ENCODE measurements at regions not wholly inside any gene's neighbourhood (a gene's known extent, or its start where the extent isn't known, plus 50 kb on each side); places are given as distances from the start of the nearest gene placed in this dataset.

DNA sequence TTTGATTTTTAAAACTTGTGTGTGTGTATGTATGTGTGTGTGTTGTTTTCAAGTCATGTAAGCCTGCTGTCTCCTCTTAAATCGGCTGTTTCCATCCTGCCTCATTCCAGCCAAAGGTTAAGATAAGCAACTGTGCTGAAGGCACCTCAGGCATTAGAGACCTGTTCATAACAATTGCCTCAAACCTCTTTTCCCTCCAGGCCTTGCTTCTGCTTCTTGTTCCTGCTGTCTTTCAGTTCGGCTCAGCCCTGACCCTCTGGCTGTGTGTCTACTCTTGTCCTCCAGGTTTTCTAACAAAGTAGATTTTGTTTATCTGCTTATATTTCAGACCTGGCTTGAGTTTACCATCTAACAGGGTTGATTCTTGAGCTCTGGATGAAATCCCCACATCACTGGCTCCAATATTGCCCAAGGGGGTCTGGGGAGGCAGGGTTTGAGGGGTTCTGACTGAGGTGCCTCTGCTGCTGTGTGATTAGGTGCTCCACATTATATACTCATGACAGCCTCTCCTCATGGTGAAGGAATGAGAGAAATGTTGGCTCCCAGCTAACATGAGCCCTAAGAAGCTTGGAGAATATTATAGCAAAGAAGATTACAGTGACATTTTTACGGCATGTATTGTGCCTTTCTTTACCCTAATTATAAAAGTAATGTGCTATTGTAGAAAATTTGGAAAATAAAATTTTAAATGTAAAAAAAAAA is 229.7 kb upstream of the PIK3R1 start:
- H3K4me1 ChIP-seq (ENCODE audit: control insufficient read depth, insufficient read depth, low read length), result no peaks in the 10 kb centered on the region
- TF ChIP-seq ZNF211 (tag by site-specific recombination; IDR thresholded peaks at IDR 0.05; ENCODE audit: low read depth), result no peak
- TF ChIP-seq ZNF48 (tag by site-specific recombination; IDR thresholded peaks at IDR 0.05), result no peak
- no peak for TF ChIP-seq ZNF571 (tag by site-specific recombination; IDR thresholded peaks at IDR 0.05)
- no peak for TF ChIP-seq ZNF248 (tag by site-specific recombination; IDR thresholded peaks at IDR 0.05)
- TF ChIP-seq, protein P1, sequence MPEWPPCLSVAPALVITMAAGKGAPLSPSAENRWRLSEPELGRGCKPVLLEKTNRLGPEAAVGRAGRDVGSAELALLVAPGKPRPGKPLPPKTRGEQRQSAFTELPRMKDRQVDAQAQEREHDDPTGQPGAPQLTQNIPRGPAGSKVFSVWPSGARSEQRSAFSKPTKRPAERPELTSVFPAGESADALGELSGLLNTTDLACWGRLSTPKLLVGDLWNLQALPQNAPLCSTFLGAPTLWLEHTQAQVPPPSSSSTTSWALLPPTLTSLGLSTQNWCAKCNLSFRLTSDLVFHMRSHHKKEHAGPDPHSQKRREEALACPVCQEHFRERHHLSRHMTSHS (tag by site-specific recombination; IDR thresholded peaks at IDR 0.05), result no peak
- TF ChIP-seq ZNF311 (tag by site-specific recombination; IDR thresholded peaks at IDR 0.05; ENCODE audit: borderline replicate concordance), result no peak
- no peak for TF ChIP-seq ZNF555 (tag by site-specific recombination; conservative IDR thresholded peaks at IDR 0.05)
- TF ChIP-seq, protein P2, sequence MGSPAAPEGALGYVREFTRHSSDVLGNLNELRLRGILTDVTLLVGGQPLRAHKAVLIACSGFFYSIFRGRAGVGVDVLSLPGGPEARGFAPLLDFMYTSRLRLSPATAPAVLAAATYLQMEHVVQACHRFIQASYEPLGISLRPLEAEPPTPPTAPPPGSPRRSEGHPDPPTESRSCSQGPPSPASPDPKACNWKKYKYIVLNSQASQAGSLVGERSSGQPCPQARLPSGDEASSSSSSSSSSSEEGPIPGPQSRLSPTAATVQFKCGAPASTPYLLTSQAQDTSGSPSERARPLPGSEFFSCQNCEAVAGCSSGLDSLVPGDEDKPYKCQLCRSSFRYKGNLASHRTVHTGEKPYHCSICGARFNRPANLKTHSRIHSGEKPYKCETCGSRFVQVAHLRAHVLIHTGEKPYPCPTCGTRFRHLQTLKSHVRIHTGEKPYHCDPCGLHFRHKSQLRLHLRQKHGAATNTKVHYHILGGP (tag by site-specific recombination; IDR thresholded peaks at IDR 0.05), result no peak
- CTCF ChIA-PET, result interaction anchor here (0.6 to 0.7 kb wide), 2 partner anchors 267 to 486 kb away, joined by 3 to 4 read pairs; no protein-coding TSS in a partner anchor
- H3K4me3 ChIP-seq (ENCODE audit: low read depth, low read length), result no peak overlapping the region
- H3K27ac ChIP-seq (ENCODE audit: extremely low read depth, low read depth, low read length), result no peak overlapping the region
- POLR2A ChIA-PET, result no interaction called here
- H3K9me3 ChIP-seq (ENCODE audit: control insufficient read depth, insufficient read depth, low read depth, low read length), result no peaks in the 10 kb centered on the region
- H3K36me3 ChIP-seq (ENCODE audit: control insufficient read depth in 2 of 2, insufficient read depth in 1 of 2, low read length in 2 of 2), result no peaks in the 10 kb centered on the region

DNA sequence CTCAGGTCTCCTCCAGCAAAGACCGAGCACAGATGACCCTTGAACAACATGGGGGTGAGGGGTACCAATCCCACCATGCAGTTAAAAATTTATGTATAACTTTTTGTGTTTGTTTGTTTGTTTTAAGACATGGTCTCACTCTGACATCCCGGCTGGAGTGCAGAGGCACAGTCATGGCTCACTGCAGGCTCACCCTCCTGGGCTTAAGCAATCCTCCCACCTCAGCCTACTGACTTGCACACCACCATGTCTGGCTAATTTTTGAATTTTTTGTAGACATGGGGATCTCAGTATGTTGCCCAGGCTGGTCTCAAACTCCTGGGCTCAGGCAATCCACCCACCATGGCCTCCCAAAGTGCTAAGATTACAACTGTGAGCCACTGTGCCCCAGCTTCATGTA is 231.0 kb upstream of the PIK3R1 start:
- ChIA-PET CTCF (no interaction called here), POLR2A (no interaction called here)
- no peak overlapping the region for H3K27ac ChIP-seq (ENCODE audit: extremely low read depth, low read depth, low read length)
- H3K36me3 ChIP-seq (ENCODE audit: control insufficient read depth in 2 of 2, insufficient read depth in 1 of 2, low read length in 2 of 2), result no peaks in the 10 kb centered on the region
- H3K9me3 ChIP-seq (ENCODE audit: control insufficient read depth, insufficient read depth, low read depth, low read length), result no peaks in the 10 kb centered on the region
- no peak overlapping the region for H3K4me3 ChIP-seq (ENCODE audit: low read depth, low read length)
- no peaks in the 10 kb centered on the region for H3K4me1 ChIP-seq (ENCODE audit: control insufficient read depth, insufficient read depth, low read length)
- no peak for TF ChIP-seq ZNF521 (tag by site-specific recombination; IDR thresholded peaks at IDR 0.05)
- TF ChIP-seq KLF9 (tag by site-specific recombination; IDR thresholded peaks at IDR 0.05; ENCODE audit: low read depth), result no peak
- TF ChIP-seq EGR2 (tag by site-specific recombination; IDR thresholded peaks at IDR 0.05; ENCODE audit: low read depth), result peak; percentile 33; the same call in 1 of the 2 replicates
- TF ChIP-seq ZNF366 (tag by site-specific recombination; conservative IDR thresholded peaks at IDR 0.05), result no peak
- no peak for TF ChIP-seq YY1 (tag by site-specific recombination; IDR thresholded peaks at IDR 0.05)
- no peak for TF ChIP-seq ZNF146 (tag by site-specific recombination; IDR thresholded peaks at IDR 0.05)
- TF ChIP-seq, protein P3, sequence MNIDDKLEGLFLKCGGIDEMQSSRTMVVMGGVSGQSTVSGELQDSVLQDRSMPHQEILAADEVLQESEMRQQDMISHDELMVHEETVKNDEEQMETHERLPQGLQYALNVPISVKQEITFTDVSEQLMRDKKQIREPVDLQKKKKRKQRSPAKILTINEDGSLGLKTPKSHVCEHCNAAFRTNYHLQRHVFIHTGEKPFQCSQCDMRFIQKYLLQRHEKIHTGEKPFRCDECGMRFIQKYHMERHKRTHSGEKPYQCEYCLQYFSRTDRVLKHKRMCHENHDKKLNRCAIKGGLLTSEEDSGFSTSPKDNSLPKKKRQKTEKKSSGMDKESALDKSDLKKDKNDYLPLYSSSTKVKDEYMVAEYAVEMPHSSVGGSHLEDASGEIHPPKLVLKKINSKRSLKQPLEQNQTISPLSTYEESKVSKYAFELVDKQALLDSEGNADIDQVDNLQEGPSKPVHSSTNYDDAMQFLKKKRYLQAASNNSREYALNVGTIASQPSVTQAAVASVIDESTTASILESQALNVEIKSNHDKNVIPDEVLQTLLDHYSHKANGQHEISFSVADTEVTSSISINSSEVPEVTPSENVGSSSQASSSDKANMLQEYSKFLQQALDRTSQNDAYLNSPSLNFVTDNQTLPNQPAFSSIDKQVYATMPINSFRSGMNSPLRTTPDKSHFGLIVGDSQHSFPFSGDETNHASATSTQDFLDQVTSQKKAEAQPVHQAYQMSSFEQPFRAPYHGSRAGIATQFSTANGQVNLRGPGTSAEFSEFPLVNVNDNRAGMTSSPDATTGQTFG (tag by site-specific recombination; IDR thresholded peaks at IDR 0.05; ENCODE audit: borderline replicate concordance), result no peak
- no peak for TF ChIP-seq ZNF473 (tag by site-specific recombination; IDR thresholded peaks at IDR 0.05)
- TF ChIP-seq, protein P4, sequence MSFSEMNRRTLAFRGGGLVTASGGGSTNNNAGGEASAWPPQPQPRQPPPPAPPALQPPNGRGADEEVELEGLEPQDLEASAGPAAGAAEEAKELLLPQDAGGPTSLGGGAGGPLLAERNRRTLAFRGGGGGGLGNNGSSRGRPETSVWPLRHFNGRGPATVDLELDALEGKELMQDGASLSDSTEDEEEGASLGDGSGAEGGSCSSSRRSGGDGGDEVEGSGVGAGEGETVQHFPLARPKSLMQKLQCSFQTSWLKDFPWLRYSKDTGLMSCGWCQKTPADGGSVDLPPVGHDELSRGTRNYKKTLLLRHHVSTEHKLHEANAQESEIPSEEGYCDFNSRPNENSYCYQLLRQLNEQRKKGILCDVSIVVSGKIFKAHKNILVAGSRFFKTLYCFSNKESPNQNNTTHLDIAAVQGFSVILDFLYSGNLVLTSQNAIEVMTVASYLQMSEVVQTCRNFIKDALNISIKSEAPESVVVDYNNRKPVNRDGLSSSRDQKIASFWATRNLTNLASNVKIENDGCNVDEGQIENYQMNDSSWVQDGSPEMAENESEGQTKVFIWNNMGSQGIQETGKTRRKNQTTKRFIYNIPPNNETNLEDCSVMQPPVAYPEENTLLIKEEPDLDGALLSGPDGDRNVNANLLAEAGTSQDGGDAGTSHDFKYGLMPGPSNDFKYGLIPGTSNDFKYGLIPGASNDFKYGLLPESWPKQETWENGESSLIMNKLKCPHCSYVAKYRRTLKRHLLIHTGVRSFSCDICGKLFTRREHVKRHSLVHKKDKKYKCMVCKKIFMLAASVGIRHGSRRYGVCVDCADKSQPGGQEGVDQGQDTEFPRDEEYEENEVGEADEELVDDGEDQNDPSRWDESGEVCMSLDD (tag by site-specific recombination; IDR thresholded peaks at IDR 0.05), result no peak
- TF ChIP-seq ZNF48 (tag by site-specific recombination; IDR thresholded peaks at IDR 0.05), result no peak
- TF ChIP-seq, protein P5, sequence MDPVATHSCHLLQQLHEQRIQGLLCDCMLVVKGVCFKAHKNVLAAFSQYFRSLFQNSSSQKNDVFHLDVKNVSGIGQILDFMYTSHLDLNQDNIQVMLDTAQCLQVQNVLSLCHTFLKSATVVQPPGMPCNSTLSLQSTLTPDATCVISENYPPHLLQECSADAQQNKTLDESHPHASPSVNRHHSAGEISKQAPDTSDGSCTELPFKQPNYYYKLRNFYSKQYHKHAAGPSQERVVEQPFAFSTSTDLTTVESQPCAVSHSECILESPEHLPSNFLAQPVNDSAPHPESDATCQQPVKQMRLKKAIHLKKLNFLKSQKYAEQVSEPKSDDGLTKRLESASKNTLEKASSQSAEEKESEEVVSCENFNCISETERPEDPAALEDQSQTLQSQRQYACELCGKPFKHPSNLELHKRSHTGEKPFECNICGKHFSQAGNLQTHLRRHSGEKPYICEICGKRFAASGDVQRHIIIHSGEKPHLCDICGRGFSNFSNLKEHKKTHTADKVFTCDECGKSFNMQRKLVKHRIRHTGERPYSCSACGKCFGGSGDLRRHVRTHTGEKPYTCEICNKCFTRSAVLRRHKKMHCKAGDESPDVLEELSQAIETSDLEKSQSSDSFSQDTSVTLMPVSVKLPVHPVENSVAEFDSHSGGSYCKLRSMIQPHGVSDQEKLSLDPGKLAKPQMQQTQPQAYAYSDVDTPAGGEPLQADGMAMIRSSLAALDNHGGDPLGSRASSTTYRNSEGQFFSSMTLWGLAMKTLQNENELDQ (tag by site-specific recombination; IDR thresholded peaks at IDR 0.05; ENCODE audit: low read depth), result no peak
- TF ChIP-seq, protein P6, sequence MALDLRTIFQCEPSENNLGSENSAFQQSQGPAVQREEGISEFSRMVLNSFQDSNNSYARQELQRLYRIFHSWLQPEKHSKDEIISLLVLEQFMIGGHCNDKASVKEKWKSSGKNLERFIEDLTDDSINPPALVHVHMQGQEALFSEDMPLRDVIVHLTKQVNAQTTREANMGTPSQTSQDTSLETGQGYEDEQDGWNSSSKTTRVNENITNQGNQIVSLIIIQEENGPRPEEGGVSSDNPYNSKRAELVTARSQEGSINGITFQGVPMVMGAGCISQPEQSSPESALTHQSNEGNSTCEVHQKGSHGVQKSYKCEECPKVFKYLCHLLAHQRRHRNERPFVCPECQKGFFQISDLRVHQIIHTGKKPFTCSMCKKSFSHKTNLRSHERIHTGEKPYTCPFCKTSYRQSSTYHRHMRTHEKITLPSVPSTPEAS (tag by site-specific recombination; IDR thresholded peaks at IDR 0.05), result no peak
- no peak for TF ChIP-seq ZNF529 (tag by site-specific recombination; IDR thresholded peaks at IDR 0.05; ENCODE audit: insufficient replicate concordance)
- TF ChIP-seq ZIC2 (tag by site-specific recombination; IDR thresholded peaks at IDR 0.05), result peak; percentile 95

Measured in HEK293 (cell line).